ENCODE measurements at regions not wholly inside any gene's neighbourhood (a gene's known extent, or its start where the extent isn't known, plus 50 kb on each side); places are given as distances from the start of the nearest gene placed in this dataset.

DNA sequence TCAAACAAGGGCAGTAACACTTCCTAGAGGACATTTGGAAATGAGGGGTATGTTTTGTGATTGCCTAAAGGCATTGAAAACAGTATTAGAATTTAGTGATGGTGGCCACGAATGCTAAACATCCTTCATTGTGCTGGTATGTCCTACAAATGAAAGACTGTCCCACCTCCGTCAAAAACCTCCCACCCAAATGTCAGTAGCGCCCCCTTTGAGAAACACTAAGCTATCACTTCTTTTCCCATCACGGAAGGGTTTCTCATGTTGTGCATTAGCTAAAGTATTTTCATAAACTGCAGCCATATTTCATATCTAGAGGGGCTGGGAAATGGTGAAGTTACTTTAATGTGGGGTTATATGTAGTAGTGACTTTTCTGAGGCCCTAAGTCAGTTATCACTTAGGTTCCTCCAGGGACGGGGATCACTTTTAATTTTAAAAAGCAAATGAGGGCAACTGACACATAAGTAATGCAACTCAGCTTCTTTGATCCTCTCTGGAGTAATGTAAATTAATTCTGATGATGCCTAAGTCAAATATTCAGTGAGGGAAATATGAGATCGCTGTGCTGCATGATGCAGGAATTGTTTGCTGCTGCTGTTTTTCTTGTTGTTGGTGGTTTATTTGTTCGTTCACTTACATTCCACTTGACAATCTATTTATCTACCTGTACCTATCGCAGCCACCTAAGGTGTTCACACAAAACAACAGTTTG, 1403.4 kb upstream of the TENM4 start:
- TF ChIP-seq POLR2AphosphoS5 (IDR thresholded peaks at IDR 0.05; ENCODE audit: low read depth, low read length): no peak
- TF ChIP-seq, protein P1, sequence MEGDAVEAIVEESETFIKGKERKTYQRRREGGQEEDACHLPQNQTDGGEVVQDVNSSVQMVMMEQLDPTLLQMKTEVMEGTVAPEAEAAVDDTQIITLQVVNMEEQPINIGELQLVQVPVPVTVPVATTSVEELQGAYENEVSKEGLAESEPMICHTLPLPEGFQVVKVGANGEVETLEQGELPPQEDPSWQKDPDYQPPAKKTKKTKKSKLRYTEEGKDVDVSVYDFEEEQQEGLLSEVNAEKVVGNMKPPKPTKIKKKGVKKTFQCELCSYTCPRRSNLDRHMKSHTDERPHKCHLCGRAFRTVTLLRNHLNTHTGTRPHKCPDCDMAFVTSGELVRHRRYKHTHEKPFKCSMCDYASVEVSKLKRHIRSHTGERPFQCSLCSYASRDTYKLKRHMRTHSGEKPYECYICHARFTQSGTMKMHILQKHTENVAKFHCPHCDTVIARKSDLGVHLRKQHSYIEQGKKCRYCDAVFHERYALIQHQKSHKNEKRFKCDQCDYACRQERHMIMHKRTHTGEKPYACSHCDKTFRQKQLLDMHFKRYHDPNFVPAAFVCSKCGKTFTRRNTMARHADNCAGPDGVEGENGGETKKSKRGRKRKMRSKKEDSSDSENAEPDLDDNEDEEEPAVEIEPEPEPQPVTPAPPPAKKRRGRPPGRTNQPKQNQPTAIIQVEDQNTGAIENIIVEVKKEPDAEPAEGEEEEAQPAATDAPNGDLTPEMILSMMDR (IDR thresholded peaks at IDR 0.05): peak; percentile 24
- TF ChIP-seq SIN3A (IDR thresholded peaks at IDR 0.05; ENCODE audit: borderline replicate concordance, insufficient read depth, low read depth, low read length): no peak

Measured in Panc1 (cell line).